ENCODE measurements at regions not wholly inside any gene's neighbourhood (a gene's known extent, or its start where the extent isn't known, plus 50 kb on each side); places are given as distances from the start of the nearest gene placed in this dataset.

DNA sequence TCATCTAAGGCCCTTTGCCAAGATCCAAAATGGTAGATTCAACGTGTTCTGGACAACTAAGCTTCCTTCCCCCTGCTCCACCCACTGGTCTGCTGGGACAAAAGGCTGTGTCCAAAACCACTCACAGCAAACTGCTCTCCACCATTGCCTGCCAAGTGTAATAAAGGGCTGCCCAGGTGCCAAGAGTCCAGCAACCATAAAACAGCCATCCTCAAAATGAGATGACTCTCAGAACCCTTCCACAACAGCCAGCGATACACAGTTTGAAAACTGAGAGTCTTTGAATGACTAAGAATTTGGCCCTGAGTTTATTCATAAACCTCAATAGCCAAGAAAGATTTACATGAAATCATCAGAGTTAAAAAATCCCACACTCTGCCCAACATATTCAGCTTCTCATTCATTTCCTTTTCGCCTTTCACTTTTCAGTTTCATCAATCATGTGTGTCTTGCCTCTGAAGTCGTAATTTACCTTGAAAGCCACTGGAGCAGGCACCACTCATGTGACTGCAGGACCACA lies 658.1 kb upstream of the MGMT start:
- Histone ChIP-seq H3K27ac (no peak overlapping the region), H3K27me3 (no peaks in the 10 kb centered on the region), H3K4me1 (ENCODE audit: insufficient read depth) (no peaks in the 10 kb centered on the region), H2AFZ (no peak overlapping the region), H3K4me2 (no peak overlapping the region), H3K36me3 (replicated peaks; ENCODE audit: insufficient read depth, low read depth) (no peaks in the 10 kb centered on the region), H3K79me2 (no peaks in the 10 kb centered on the region), H3K4me3 (no peak overlapping the region), H4K20me1 (ENCODE audit: insufficient read depth, poor library complexity, severe bottlenecking) (no peaks in the 10 kb centered on the region), H3K9me3 (ENCODE audit: low read depth) (no peaks in the 10 kb centered on the region), H3K9me2 (replicated peaks; ENCODE audit: insufficient read depth) (no peaks in the 10 kb centered on the region)
- no peak for DNase-seq (ENCODE audit: low spot score)
- TF ChIP-seq, protein P1, sequence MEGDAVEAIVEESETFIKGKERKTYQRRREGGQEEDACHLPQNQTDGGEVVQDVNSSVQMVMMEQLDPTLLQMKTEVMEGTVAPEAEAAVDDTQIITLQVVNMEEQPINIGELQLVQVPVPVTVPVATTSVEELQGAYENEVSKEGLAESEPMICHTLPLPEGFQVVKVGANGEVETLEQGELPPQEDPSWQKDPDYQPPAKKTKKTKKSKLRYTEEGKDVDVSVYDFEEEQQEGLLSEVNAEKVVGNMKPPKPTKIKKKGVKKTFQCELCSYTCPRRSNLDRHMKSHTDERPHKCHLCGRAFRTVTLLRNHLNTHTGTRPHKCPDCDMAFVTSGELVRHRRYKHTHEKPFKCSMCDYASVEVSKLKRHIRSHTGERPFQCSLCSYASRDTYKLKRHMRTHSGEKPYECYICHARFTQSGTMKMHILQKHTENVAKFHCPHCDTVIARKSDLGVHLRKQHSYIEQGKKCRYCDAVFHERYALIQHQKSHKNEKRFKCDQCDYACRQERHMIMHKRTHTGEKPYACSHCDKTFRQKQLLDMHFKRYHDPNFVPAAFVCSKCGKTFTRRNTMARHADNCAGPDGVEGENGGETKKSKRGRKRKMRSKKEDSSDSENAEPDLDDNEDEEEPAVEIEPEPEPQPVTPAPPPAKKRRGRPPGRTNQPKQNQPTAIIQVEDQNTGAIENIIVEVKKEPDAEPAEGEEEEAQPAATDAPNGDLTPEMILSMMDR (IDR thresholded peaks at IDR 0.05; ENCODE audit: poor library complexity) = no peak
- no peak for TF ChIP-seq EZH2phosphoT487 (IDR thresholded peaks at IDR 0.05; ENCODE audit: low read depth, severe bottlenecking, unreplicated experiment)
- TF ChIP-seq EZH2 (IDR thresholded peaks at IDR 0.05; ENCODE audit: borderline replicate concordance) = no peak
- 84% methylated on average over 4 of the region's 4 CpGs for WGBS (ENCODE audit: low lambda C conversion rate, missing lambda C conversion rate)

- TF ChIP-seq, protein P1 (IDR thresholded peaks at IDR 0.05; ENCODE audit: poor library complexity) = no peak
- TF ChIP-seq EZH2phosphoT487 (IDR thresholded peaks at IDR 0.05; ENCODE audit: low read depth, severe bottlenecking, unreplicated experiment) = no peak
- TF ChIP-seq EZH2 (IDR thresholded peaks at IDR 0.05; ENCODE audit: borderline replicate concordance) = no peak
- Histone ChIP-seq H3K4me2 (no peak overlapping the region), H3K9me2 (replicated peaks; ENCODE audit: insufficient read depth) (no peaks in the 10 kb centered on the region), H3K4me3 (no peak overlapping the region), H3K27me3 (no peaks in the 10 kb centered on the region), H3K27ac (no peak overlapping the region), H3K4me1 (ENCODE audit: insufficient read depth) (no peaks in the 10 kb centered on the region), H3K79me2 (no peaks in the 10 kb centered on the region), H2AFZ (no peak overlapping the region), H3K9me3 (ENCODE audit: low read depth) (no peaks in the 10 kb centered on the region), H3K36me3 (replicated peaks; ENCODE audit: insufficient read depth, low read depth) (no peaks in the 10 kb centered on the region), H4K20me1 (ENCODE audit: insufficient read depth, poor library complexity, severe bottlenecking) (no peaks in the 10 kb centered on the region)
- no peak for DNase-seq (ENCODE audit: low spot score)
- WGBS (ENCODE audit: low lambda C conversion rate, missing lambda C conversion rate) = 81% methylated on average over 10 of the region's 10 CpGs
Observed at GRCh38 chr10:128811511-128811910, 655.5 kb upstream of the MGMT start.

DNA sequence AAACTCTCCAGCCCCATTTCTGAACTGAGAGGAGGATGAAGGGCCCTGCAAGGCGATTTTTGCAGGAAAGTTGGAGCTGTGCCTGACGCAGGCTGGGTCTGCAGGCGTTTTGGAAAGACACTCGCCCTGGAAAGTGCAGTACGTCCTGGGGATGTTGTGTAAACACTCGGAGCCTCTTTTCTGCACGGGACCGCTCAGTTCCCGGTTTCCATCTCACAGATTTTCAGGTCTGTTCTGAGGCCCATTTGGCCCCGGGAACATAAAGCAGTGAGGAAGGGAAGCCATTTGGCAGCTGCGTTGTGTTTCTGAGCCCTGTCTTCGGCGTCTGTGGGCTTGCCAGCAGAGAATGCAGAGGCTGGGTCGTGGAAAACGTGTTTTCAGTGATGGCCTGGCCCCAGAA lies 655.0 kb upstream of the MGMT start:
- 80% methylated on average over 15 of the region's 15 CpGs for WGBS (ENCODE audit: low lambda C conversion rate, missing lambda C conversion rate)
- Histone ChIP-seq H3K36me3 (replicated peaks; ENCODE audit: insufficient read depth, low read depth) (no peaks in the 10 kb centered on the region), H3K9me3 (ENCODE audit: low read depth) (no peaks in the 10 kb centered on the region), H4K20me1 (ENCODE audit: insufficient read depth, poor library complexity, severe bottlenecking) (no peaks in the 10 kb centered on the region), H3K27ac (no peak overlapping the region), H2AFZ (no peak overlapping the region), H3K4me3 (no peak overlapping the region), H3K9me2 (replicated peaks; ENCODE audit: insufficient read depth) (no peaks in the 10 kb centered on the region), H3K27me3 (no peaks in the 10 kb centered on the region), H3K79me2 (no peaks in the 10 kb centered on the region), H3K4me1 (ENCODE audit: insufficient read depth) (no peaks in the 10 kb centered on the region), H3K4me2 (no peak overlapping the region)
- TF ChIP-seq EZH2phosphoT487 (IDR thresholded peaks at IDR 0.05; ENCODE audit: low read depth, severe bottlenecking, unreplicated experiment) = no peak
- TF ChIP-seq, protein P1 (IDR thresholded peaks at IDR 0.05; ENCODE audit: poor library complexity) = no peak
- no peak for TF ChIP-seq EZH2 (IDR thresholded peaks at IDR 0.05; ENCODE audit: borderline replicate concordance)
- no peak for DNase-seq (ENCODE audit: low spot score)

DNA sequence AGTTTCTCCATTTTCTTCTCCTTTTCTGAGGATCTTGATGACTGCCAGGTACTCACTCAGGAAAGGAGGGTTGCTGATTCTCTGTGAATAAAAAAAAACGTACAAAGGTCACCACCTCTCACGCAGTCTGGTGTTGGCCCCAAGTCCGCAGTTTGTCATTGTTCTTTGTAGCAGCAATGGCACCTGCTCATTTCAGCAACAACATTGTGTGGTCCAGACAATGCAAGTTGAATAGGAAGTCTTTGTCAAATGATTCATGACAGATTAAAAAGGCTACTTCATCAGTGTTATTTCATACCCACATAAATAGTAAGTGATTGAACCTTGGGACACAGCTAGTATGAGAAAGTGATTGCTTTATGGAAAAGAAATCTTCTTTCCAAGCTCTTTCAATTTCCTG lies 653.5 kb upstream of the MGMT start:
- Histone ChIP-seq H3K36me3 (replicated peaks; ENCODE audit: insufficient read depth, low read depth) (no peaks in the 10 kb centered on the region), H3K4me2 (no peak overlapping the region), H3K4me3 (no peak overlapping the region), H3K27ac (no peak overlapping the region), H3K27me3 (no peaks in the 10 kb centered on the region), H2AFZ (no peak overlapping the region), H3K9me2 (replicated peaks; ENCODE audit: insufficient read depth) (no peaks in the 10 kb centered on the region), H4K20me1 (ENCODE audit: insufficient read depth, poor library complexity, severe bottlenecking) (no peaks in the 10 kb centered on the region), H3K9me3 (ENCODE audit: low read depth) (no peaks in the 10 kb centered on the region), H3K4me1 (ENCODE audit: insufficient read depth) (no peaks in the 10 kb centered on the region), H3K79me2 (no peaks in the 10 kb centered on the region)
- TF ChIP-seq, protein P1 (IDR thresholded peaks at IDR 0.05; ENCODE audit: poor library complexity) = no peak
- 56% methylated on average over 3 of the region's 3 CpGs for WGBS (ENCODE audit: low lambda C conversion rate, missing lambda C conversion rate)
- no peak for DNase-seq (ENCODE audit: low spot score)
